ENCODE measurements at regions not wholly inside any gene's neighbourhood (a gene's known extent, or its start where the extent isn't known, plus 50 kb on each side); places are given as distances from the start of the nearest gene placed in this dataset.

GRCh38 chr17:14947671-14948070, 317.5 kb downstream of the PMP22 start:
- Mint-ChIP-seq H3K27me3 (ENCODE audit: unreplicated experiment) (no peaks in the 10 kb centered on the region), H3K4me3 (ENCODE audit: low read depth, unreplicated experiment) (no peak overlapping the region), H3K27ac (ENCODE audit: unreplicated experiment) (no peak overlapping the region), H3K4me1 (ENCODE audit: low read depth, unreplicated experiment) (no peaks in the 10 kb centered on the region), H3K9me3 (ENCODE audit: low read depth, unreplicated experiment) (peaks cover 17% of the 10 kb centered on the region), H3K36me3 (ENCODE audit: insufficient read depth, unreplicated experiment) (no peaks in the 10 kb centered on the region)
- DNase-seq: no peak
- CTCF ChIA-PET: no interaction called here
- TF ChIP-seq CTCF (IDR thresholded peaks at IDR 0.05; ENCODE audit: unreplicated experiment): no peak
- BruUV-seq (replicated peaks): no TSS peak
- intact Hi-C loops (cut with micrococcal nuclease; ENCODE audit: unreplicated experiment): no loop called here

DNA sequence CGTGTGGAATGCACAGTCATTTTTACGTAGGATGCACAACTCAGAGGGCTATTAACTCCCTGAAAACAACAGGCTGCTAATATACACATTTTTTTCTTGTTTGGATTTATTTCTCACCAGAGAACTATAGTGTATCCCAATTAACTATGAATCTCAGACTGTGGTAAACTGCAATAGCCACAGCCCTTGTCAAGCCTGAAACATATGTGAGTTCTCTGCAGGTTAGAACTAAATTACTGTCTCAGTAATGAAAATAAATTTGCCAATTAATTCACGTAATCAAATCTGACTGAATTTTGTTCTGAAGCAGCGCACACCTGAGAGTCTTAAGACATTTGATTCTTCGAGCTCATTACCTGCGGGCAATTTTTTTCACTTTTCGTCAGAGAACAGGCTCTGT, 318.6 kb downstream of the PMP22 start:
- intact Hi-C loops (cut with micrococcal nuclease; ENCODE audit: unreplicated experiment): no loop called here
- CTCF ChIA-PET: no interaction called here
- DNase-seq: no peak
- Mint-ChIP-seq H3K9me3 (ENCODE audit: low read depth, unreplicated experiment) (peaks cover 11% of the 10 kb centered on the region), H3K27me3 (ENCODE audit: unreplicated experiment) (no peaks in the 10 kb centered on the region), H3K4me1 (ENCODE audit: low read depth, unreplicated experiment) (no peaks in the 10 kb centered on the region), H3K36me3 (ENCODE audit: insufficient read depth, unreplicated experiment) (no peaks in the 10 kb centered on the region), H3K27ac (ENCODE audit: unreplicated experiment) (no peak overlapping the region), H3K4me3 (ENCODE audit: low read depth, unreplicated experiment) (no peak overlapping the region)
- no TSS peak for BruUV-seq (replicated peaks)
- no peak for TF ChIP-seq CTCF (IDR thresholded peaks at IDR 0.05; ENCODE audit: unreplicated experiment)

DNA sequence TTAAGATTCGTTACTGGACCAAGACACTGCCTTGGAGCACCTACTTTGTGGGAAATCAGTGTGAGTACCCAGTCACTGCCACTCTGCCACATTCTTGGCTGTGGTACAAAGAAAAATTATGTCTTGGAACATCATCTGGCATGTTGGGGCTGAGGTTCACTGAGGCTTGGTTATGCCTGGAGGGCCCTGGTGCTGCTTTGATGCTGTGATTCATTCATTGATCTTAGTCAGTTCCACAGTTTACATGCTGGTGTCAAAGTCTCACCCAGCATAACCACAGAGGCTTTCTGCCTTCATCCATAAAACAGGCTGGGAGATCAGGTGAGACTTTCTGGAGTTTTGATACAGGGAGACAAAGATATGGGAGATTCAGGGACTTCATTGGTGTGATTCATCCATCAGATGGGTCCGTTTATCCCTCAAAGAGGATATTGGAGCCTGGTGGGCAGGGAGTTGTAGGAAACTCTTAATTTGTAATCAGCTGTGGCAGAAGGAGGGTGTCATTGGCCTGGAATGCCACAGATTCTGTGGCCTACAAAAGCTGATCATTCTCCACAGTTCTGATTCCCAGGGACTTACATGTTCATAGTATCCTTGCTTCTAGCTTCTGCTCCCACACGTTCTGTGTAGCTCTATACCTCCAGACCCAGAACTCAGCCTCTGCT, 322.5 kb downstream of the PMP22 start:
- BruUV-seq (replicated peaks): no TSS peak
- Mint-ChIP-seq H3K27me3 (ENCODE audit: unreplicated experiment) (no peaks in the 10 kb centered on the region), H3K27ac (ENCODE audit: unreplicated experiment) (no peak overlapping the region), H3K4me3 (ENCODE audit: low read depth, unreplicated experiment) (no peak overlapping the region), H3K36me3 (ENCODE audit: insufficient read depth, unreplicated experiment) (no peaks in the 10 kb centered on the region), H3K9me3 (ENCODE audit: low read depth, unreplicated experiment) (peaks cover 9% of the 10 kb centered on the region), H3K4me1 (ENCODE audit: low read depth, unreplicated experiment) (no peaks in the 10 kb centered on the region)
- intact Hi-C loops (cut with micrococcal nuclease; ENCODE audit: unreplicated experiment): no loop called here
- no peak for TF ChIP-seq CTCF (IDR thresholded peaks at IDR 0.05; ENCODE audit: unreplicated experiment)
- CTCF ChIA-PET: interaction anchor here (0.6 kb wide), 1 partner anchor 41 kb away, joined by 4 read pairs; no protein-coding TSS in a partner anchor
- DNase-seq: no peak

GRCh38 chr17:14940938-14941265, 324.2 kb downstream of the PMP22 start:
- intact Hi-C loops (cut with micrococcal nuclease; ENCODE audit: unreplicated experiment): no loop called here
- Mint-ChIP-seq H3K27me3 (ENCODE audit: unreplicated experiment) (no peaks in the 10 kb centered on the region), H3K4me3 (ENCODE audit: low read depth, unreplicated experiment) (no peak overlapping the region), H3K27ac (ENCODE audit: unreplicated experiment) (no peak overlapping the region), H3K36me3 (ENCODE audit: insufficient read depth, unreplicated experiment) (no peaks in the 10 kb centered on the region), H3K4me1 (ENCODE audit: low read depth, unreplicated experiment) (no peaks in the 10 kb centered on the region), H3K9me3 (ENCODE audit: low read depth, unreplicated experiment) (peaks cover 2% of the 10 kb centered on the region)
- CTCF ChIA-PET: no interaction called here
- TF ChIP-seq CTCF (IDR thresholded peaks at IDR 0.05; ENCODE audit: unreplicated experiment): no peak
- BruUV-seq (replicated peaks): no TSS peak
- DNase-seq: no peak

All from Calu3 (cell line).